Smooth muscle cell (in vitro differentiated cells): ENCODE measurements at regions not wholly inside any gene's neighbourhood (a gene's known extent, or its start where the extent isn't known, plus 50 kb on each side); places are given as distances from the start of the nearest gene placed in this dataset.

Experiments
- DNase-seq: peaks from one replicate; lab custom pipeline; 2025; ENCODE audit not compliant: unreplicated experiment; lab: John Stamatoyannopoulos, UW
- H2AFZ ChIP-seq: fragments of 200-600 bp; sonication (generic); 2 replicates; pipeline ENCODE4 v1.6.0; 2016; ENCODE audit warnings: antibody characterized with exemption, low read depth, mild to moderate bottlenecking
- H3F3A ChIP-seq: fragments of 200-600 bp; sonication (generic); 2 replicates; pipeline ENCODE4 v1.6.0; 2017; ENCODE audit warnings: antibody characterized with exemption, low read depth
- H3K27ac ChIP-seq: fragments of 200-600 bp; sonication (generic); 2 replicates; pipeline ENCODE4 v1.5.1; 2016; ENCODE audit warnings: low read depth, mild to moderate bottlenecking
- H3K27me3 ChIP-seq: fragments of 200-600 bp; sonication (generic); 2 replicates; pipeline ENCODE4 v1.6.1; 2016; ENCODE audit warnings: low read depth, mild to moderate bottlenecking
- H3K36me3 ChIP-seq: fragments of 200-600 bp; sonication (generic); 2 replicates; pipeline ENCODE4 v1.5.1; 2016; ENCODE audit warnings: low read depth
- H3K4me1 ChIP-seq: fragments of 200-600 bp; sonication (generic); 2 replicates; pipeline ENCODE4 v1.5.1; 2016; ENCODE audit warnings: low read depth
- H3K4me2 ChIP-seq: fragments of 200-600 bp; sonication (generic); 2 replicates; pipeline ENCODE4 v1.6.0; 2016; ENCODE audit warnings: mild to moderate bottlenecking
- H3K4me3 ChIP-seq: fragments of 200-600 bp; sonication (generic); 2 replicates; pipeline ENCODE4 v1.5.1; 2016; ENCODE audit warnings: mild to moderate bottlenecking
- H3K79me2 ChIP-seq: fragments of 200-600 bp; sonication (generic); 2 replicates; pipeline ENCODE4 v1.6.0; 2016; ENCODE audit warnings: low read depth, mild to moderate bottlenecking
- H3K9ac ChIP-seq: fragments of 200-600 bp; sonication (generic); 2 replicates; pipeline ENCODE4 v1.6.0; 2016; ENCODE audit warnings: low read depth
- H3K9me3 ChIP-seq: fragments of 200-600 bp; sonication (generic); replicated peaks from 2 replicates; pipeline ENCODE4 v1.5.1; 2016; ENCODE audit warnings: low read depth
- H4K20me1 ChIP-seq: fragments of 200-600 bp; sonication (generic); 2 replicates; pipeline ENCODE4 v1.6.0; 2016; ENCODE audit warnings: low read depth
- CTCF ChIP-seq: fragments of 200-600 bp; sonication (generic); IDR thresholded peaks from 2 replicates; pipeline ENCODE4 v1.5.1; 2017; ENCODE audit warnings: borderline replicate concordance, mild to moderate bottlenecking, antibody characterized with exemption; ENCODE audit not compliant: insufficient read depth, poor library complexity, severe bottlenecking
- WGBS: methylation state at CpG from one replicate; pipeline ENCODE4 v1.1.7; 2016; ENCODE audit warnings: low lambda C conversion rate; 5-methylcytosine and 5-hydroxymethylcytosine counted together

DNA sequence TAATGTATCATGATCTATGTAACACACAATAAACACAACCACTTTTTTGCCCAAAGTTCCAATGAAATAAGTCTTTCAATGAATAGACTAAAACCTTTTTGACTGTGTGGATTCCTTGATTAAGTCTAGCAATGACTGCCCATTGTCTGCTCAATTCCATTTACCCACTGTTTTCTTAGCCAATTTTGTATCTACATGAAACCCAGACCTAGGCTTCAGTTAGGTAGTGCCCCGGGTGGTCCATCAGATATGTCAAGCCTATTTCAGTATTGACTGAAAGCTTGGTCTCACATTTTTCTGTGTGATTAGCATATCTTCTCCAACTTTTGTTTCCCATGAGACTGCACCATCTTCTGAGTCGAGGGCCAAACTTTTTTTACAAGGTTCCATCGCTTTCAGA lies 615.0 kb downstream of the C6orf118 start:
- Histone ChIP-seq H3K27me3 (no peaks in the 10 kb centered on the region), H3K4me1 (peaks cover 22% of the 10 kb centered on the region)

GRCh38 chr6:164693944-164694343 lies 615.5 kb downstream of the C6orf118 start:
- WGBS = 40% methylated on average over 4 of the region's 4 CpGs
- Histone ChIP-seq H3K9ac (no peak overlapping the region), H3K27ac (no peak overlapping the region), H3F3A (no peaks in the 10 kb centered on the region), H3K36me3 (no peaks in the 10 kb centered on the region), H3K79me2 (no peaks in the 10 kb centered on the region), H2AFZ (no peak overlapping the region), H3K27me3 (no peaks in the 10 kb centered on the region), H3K4me1 (peaks cover 22% of the 10 kb centered on the region), H3K4me3 (no peak overlapping the region), H3K9me3 (no peaks in the 10 kb centered on the region), H3K4me2 (no peak overlapping the region), H4K20me1 (no peaks in the 10 kb centered on the region)
- no peak for DNase-seq
- no peak for TF ChIP-seq CTCF

More for the DNA sequence above, 615.0 kb downstream of the C6orf118 start:
- no peak overlapping the region for H3K27ac ChIP-seq
- no peaks in the 10 kb centered on the region for H3K9me3 ChIP-seq
- 95% methylated on average over 3 of the region's 3 CpGs for WGBS
- no peak overlapping the region for H3K4me2 ChIP-seq
- no peak overlapping the region for H3K9ac ChIP-seq
- TF ChIP-seq CTCF = no peak
- H3K36me3 ChIP-seq = no peaks in the 10 kb centered on the region
- no peaks in the 10 kb centered on the region for H4K20me1 ChIP-seq
- no peak overlapping the region for H3K4me3 ChIP-seq
- no peak for DNase-seq
- H3K79me2 ChIP-seq = no peaks in the 10 kb centered on the region
- H2AFZ ChIP-seq = no peak overlapping the region
- no peaks in the 10 kb centered on the region for H3F3A ChIP-seq

- Histone ChIP-seq H3K79me2 (no peaks in the 10 kb centered on the region), H3K9ac (no peak overlapping the region), H3K27ac (no peak overlapping the region), H2AFZ (no peak overlapping the region), H4K20me1 (no peaks in the 10 kb centered on the region), H3F3A (no peaks in the 10 kb centered on the region), H3K9me3 (no peaks in the 10 kb centered on the region), H3K4me2 (no peak overlapping the region), H3K27me3 (no peaks in the 10 kb centered on the region), H3K4me3 (no peak overlapping the region), H3K36me3 (no peaks in the 10 kb centered on the region), H3K4me1 (peaks cover 22% of the 10 kb centered on the region)
- DNase-seq = no peak
- WGBS = 87% methylated on average over 4 of the region's 4 CpGs
- TF ChIP-seq CTCF = no peak
Observed at GRCh38 chr6:164692772-164693510, 616.5 kb downstream of the C6orf118 start.
